WI38 (cell line): ENCODE measurements at regions not wholly inside any gene's neighbourhood (a gene's known extent, or its start where the extent isn't known, plus 50 kb on each side); places are given as distances from the start of the nearest gene placed in this dataset.

Experiments
- H3K4me3 ChIP-seq: 2 replicates; pipeline ENCODE4 v1.5.1; 2011; ENCODE audit warnings: low read depth, mild to moderate bottlenecking, control low read depth, low read length
- TF ChIP-seq, protein P1 (sequence below): IDR thresholded peaks from 2 replicates; pipeline ENCODE4 v1.5.1; 2012; ENCODE audit warnings: low read depth, mild to moderate bottlenecking, control low read depth, low read length

DNA sequence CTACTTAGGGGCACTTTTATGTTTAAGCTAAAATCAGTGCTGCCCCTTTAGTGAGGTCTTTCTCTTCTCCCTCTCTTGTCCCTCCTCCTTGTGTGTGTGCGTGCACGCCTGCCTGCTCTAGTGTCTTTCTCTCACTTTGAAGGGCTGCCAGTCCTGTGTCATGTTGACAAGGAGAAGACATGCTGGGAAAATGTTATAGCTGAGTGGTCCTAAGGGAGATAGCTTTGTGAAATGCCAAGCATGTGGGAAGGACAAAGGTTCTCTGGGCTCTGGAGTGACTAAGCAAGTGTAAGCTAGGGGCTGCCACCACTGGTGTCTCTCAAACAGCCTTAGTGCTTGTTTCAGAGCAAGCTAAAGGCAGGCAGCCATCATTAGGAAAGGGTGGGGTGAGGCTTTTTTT lies 108.4 kb downstream of the EMP1 start:
- H3K4me3 ChIP-seq: no peak overlapping the region
- TF ChIP-seq, protein P1, sequence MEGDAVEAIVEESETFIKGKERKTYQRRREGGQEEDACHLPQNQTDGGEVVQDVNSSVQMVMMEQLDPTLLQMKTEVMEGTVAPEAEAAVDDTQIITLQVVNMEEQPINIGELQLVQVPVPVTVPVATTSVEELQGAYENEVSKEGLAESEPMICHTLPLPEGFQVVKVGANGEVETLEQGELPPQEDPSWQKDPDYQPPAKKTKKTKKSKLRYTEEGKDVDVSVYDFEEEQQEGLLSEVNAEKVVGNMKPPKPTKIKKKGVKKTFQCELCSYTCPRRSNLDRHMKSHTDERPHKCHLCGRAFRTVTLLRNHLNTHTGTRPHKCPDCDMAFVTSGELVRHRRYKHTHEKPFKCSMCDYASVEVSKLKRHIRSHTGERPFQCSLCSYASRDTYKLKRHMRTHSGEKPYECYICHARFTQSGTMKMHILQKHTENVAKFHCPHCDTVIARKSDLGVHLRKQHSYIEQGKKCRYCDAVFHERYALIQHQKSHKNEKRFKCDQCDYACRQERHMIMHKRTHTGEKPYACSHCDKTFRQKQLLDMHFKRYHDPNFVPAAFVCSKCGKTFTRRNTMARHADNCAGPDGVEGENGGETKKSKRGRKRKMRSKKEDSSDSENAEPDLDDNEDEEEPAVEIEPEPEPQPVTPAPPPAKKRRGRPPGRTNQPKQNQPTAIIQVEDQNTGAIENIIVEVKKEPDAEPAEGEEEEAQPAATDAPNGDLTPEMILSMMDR: no peak

DNA sequence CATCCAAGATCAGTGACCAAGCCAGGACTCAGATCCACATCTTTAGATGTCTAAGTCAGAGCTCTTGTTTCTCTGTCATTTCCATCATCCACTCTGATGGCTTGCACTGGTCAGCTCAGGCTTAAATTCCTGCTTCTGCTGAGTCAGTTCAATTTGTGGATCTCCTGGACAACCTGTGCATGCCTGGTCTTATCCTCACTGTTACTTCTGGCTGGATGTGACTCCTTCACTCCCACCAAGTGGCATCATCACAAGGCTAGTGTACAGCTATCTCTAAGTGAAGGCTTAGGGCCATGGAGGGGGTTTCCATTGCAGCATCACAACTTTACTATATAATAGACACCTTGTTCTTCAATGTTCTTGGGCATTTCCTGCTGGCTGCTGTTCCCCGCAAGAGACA lies 102.9 kb downstream of the EMP1 start:
- H3K4me3 ChIP-seq: no peak overlapping the region
- TF ChIP-seq, protein P1: no peak

DNA sequence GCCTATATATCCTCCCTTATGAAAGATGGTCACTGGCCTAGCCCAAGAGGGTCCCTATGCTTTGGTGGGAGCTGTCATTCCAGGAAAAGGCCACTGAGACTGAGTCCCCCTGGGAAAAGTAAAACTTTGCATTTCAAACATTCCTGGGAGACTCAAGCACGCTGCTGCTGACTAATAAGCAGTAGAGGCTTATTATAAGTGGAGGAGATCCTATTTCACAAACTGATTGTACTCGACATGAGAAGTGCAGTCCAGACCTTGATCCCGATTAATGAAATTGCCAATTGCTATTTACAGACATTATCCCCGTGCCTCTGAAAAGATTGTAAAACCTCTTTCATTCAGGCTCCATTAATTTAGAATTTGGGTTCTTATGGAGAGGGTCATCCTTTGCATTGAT lies 96.6 kb downstream of the EMP1 start:
- no peak overlapping the region for H3K4me3 ChIP-seq
- TF ChIP-seq, protein P1: no peak

DNA sequence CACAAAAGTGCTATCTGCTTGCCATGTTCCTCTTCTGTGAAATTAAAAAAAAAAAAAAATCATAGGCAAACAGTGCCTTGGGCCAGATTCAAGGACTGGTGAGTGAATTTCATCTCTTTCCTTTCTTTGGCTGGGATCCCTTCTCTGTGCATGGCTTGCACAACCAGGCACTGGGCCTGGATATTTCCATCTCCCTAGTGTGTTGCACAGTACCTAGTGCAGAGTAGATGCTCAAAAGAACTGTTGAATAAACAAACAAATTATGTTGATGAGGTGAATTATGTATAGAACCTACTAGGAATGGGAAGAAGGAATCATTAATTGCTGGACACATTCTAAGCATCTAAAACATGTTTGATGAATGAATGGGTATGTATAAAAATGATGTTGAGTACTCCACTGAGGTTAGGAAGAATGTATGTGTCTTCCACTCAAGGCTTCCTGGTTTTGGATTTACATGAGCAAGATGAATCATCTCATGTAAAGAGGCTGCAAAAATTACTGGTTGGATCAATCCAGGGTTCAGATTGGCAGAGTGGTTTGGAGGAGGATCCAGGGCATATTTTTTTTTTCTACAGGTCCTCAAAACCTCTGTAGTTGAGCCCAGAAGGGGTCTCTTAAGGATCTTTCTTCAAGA lies 93.2 kb downstream of the EMP1 start:
- TF ChIP-seq, protein P1: no peak

DNA sequence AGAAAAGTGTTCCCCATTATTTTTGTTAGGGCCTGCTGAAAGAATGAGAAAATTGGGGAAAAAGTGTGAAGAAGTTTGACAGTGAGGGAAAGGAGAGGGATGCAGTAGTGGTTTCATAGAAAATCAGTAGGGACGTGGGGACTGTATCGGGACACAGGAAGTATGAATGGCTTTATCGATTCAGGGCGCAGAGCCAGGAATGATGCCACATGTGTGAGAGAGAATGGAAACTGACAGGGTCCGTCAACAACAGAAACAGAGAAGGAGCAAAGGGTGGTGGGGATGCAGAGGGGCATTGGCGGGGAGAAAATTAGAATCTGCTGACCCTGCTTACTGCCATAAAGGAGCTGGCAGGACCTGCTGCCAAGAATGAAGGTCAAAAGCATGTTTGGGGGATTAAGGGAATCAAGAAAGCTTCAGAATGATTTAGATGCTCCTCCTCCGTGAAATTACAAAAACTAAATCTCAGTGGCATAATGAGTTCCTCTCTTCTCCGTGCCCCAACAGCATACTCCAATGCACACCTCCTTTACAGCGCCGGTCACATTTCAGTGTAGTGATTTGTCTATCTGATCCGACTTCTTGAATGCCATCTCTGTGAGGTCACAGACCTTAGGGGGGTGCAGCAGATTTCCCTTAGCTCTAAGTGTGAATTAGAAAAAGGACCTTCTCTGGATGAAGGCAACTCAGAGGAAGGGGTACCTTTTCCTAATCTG lies 92.6 kb downstream of the EMP1 start:
- no peak overlapping the region for H3K4me3 ChIP-seq
- TF ChIP-seq, protein P1: no peak

More for the DNA sequence above, 93.2 kb downstream of the EMP1 start:
- no peak overlapping the region for H3K4me3 ChIP-seq

DNA sequence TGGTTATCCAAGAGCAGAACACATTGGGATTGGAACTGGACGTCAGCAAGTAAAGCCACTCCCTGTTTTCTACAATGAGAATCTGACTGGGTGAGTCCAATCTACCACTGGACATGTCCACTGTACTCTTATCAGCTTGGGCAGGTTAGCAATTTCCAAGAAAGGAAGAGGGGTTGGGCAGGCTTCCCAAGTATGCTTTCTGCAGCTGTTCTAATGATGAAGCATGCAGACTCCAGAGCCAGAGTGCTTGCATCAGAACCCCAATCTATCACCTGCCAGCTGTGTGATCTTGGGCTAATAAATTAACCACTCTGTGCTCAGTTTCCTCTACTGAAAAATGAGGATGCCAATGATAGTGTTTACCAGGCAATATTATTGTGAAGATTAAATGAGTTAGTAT lies 92.0 kb downstream of the EMP1 start:
- H3K4me3 ChIP-seq: no peak overlapping the region

DNA sequence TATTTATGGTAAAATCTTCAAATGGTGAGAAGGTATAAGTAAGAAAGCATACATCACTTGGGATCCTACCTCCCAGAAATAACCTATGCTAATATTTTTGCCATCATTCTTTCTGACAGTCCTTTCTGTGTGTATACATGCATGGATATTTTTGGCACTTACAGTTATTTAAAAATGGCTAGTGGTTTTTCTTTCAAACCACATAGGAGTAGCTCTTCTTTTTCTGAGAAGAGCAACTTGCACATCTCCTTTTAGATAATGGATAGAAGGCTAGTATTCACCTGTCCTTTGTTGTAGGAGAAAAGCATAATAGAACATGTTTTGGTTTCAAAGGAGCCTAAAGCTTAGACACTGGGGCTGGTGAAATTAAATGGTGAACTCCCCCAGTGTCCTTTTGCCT lies 87.3 kb downstream of the EMP1 start:
- no peak overlapping the region for H3K4me3 ChIP-seq
- TF ChIP-seq, protein P1: no peak

More for the DNA sequence above, 92.0 kb downstream of the EMP1 start:
- TF ChIP-seq, protein P1: no peak
